GM12865 (cell line): ENCODE measurements at regions not wholly inside any gene's neighbourhood (a gene's known extent, or its start where the extent isn't known, plus 50 kb on each side); places are given as distances from the start of the nearest gene placed in this dataset.

Experiments used
- DNase-seq: peaks from one replicate; pipeline ENCODE4 v3.0.0; 2010; ENCODE audit warnings: low read depth
- H3K4me3 ChIP-seq: 2 replicates; pipeline ENCODE4 v1.5.1; 2011; ENCODE audit warnings: mild to moderate bottlenecking, low read depth, low read length, control low read depth
- TF ChIP-seq, protein P1 (sequence below): IDR thresholded peaks from 2 replicates; pipeline ENCODE4 v1.5.1; 2011; ENCODE audit warnings: low read length, control low read depth, low read depth, inconsistent platforms; ENCODE audit not compliant: insufficient read depth; ENCODE audit errors: missing control alignments

- DNase-seq, result no peak
- TF ChIP-seq, protein P1, sequence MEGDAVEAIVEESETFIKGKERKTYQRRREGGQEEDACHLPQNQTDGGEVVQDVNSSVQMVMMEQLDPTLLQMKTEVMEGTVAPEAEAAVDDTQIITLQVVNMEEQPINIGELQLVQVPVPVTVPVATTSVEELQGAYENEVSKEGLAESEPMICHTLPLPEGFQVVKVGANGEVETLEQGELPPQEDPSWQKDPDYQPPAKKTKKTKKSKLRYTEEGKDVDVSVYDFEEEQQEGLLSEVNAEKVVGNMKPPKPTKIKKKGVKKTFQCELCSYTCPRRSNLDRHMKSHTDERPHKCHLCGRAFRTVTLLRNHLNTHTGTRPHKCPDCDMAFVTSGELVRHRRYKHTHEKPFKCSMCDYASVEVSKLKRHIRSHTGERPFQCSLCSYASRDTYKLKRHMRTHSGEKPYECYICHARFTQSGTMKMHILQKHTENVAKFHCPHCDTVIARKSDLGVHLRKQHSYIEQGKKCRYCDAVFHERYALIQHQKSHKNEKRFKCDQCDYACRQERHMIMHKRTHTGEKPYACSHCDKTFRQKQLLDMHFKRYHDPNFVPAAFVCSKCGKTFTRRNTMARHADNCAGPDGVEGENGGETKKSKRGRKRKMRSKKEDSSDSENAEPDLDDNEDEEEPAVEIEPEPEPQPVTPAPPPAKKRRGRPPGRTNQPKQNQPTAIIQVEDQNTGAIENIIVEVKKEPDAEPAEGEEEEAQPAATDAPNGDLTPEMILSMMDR, result no peak
Measured at GRCh38 chr2:200750323-200750910, 61.3 kb upstream of the BZW1 start.

DNA sequence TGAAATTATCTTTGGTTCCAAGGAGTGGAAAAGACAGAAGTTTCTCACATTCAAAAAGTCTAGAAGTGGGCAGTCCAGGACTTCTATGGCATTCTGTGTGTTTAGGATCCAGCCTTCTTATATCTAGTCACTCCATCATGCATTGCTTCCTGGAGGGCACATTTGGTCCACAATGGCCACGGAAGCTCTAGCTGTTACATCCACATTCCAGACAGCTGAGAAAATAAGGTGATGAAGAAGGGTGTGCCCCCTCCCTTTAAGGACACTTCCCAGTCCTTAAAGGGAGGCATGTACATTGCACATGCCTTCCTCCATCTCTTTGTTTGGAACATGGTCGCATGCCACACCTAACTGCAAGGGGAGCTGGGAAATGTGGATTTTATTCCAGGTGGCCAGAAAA lies 59.9 kb upstream of the BZW1 start:
- TF ChIP-seq, protein P1, result no peak

More at GRCh38 chr2:200750323-200750910, 61.3 kb upstream of the BZW1 start:
- H3K4me3 ChIP-seq, result no peak overlapping the region

GRCh38 chr2:200752332-200752731 lies 59.4 kb upstream of the BZW1 start:
- DNase-seq, result no peak
- no peak overlapping the region for H3K4me3 ChIP-seq
- TF ChIP-seq, protein P1, result no peak

More for the DNA sequence above, 59.9 kb upstream of the BZW1 start:
- DNase-seq, result no peak
- H3K4me3 ChIP-seq, result no peak overlapping the region

- no peak overlapping the region for H3K4me3 ChIP-seq
- no peak for DNase-seq
- TF ChIP-seq, protein P1, result no peak
Measured at GRCh38 chr2:200752835-200753234, 58.9 kb upstream of the BZW1 start.

DNA sequence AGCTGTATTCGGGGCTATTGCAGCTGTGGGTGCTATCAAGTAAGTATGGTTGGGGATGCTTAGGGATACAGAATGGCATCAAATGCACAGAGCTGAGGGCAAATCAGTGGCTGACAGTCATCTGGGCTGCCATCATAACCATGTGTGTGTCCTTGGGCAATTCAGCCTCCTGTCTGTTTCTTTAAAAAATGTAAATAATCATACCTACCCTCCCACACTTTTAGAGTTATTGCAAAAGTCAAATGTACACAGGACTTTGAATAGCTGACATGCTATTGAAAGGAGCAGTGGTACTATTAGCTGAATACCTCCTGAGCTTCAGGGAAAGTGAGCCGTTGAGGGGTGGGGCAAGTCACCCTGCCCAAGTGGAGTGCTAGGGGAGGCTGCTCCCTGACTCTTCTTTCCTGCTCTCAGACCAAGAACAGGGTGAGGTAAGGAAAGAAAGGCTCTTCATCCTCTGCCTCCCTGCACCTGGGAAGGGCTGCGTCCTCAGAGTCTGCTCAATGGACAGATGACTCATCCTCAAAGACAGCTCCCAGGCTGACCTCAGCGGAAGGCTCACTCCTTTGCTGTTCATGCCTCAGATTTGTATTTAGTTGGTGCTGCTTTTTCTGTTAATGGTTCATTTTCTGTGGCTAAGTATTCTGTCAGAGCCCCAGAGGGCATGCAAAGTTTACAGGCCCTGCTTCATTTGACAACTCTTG lies 54.9 kb upstream of the BZW1 start:
- H3K4me3 ChIP-seq, result no peak overlapping the region
- TF ChIP-seq, protein P1, result no peak
- no peak for DNase-seq

- no peak for DNase-seq
- no peak overlapping the region for H3K4me3 ChIP-seq
- TF ChIP-seq, protein P1, result no peak
Measured at GRCh38 chr2:200757399-200757798, 54.3 kb upstream of the BZW1 start.
